D721Med (cell line): ENCODE measurements at regions not wholly inside any gene's neighbourhood (a gene's known extent, or its start where the extent isn't known, plus 50 kb on each side); places are given as distances from the start of the nearest gene placed in this dataset.

ENCODE experiments used
- DNase-seq: peaks from one replicate; pipeline ENCODE4 v3.0.0; 2011; ENCODE audit warnings: low spot score; ENCODE audit not compliant: insufficient read length
- FAIRE-seq: peaks from 2 replicates; lab custom pipeline; 2011; peaks lifted over from hg19 to GRCh38; lab: Jason Lieb, UNC
- TF ChIP-seq, protein P1 (sequence below): IDR thresholded peaks from 2 replicates; pipeline ENCODE4 v1.5.1; 2012; ENCODE audit warnings: mild to moderate bottlenecking, control low read depth; ENCODE audit not compliant: insufficient read depth; ENCODE audit errors: missing control alignments

DNA sequence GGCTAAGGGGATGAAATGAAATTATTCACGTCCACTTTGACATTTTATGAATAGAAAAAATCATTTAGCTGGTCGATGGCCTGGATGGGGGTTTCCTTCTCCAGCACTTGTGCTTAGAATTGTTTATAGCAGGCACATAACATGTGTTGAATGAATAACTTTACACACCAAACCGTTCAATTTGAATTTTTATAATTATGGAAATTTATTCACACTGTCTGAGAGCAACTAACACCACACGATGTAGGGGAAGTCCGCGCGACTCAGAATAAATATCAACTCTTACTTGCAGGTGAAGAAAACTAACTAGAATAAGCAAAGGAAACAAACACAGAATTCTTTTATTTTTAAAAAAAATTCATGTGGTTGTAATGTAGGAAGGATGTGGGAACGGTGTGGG is 81.3 kb downstream of the MINAR1 start:
- no peak for DNase-seq
- FAIRE-seq = no peak
- TF ChIP-seq, protein P1, sequence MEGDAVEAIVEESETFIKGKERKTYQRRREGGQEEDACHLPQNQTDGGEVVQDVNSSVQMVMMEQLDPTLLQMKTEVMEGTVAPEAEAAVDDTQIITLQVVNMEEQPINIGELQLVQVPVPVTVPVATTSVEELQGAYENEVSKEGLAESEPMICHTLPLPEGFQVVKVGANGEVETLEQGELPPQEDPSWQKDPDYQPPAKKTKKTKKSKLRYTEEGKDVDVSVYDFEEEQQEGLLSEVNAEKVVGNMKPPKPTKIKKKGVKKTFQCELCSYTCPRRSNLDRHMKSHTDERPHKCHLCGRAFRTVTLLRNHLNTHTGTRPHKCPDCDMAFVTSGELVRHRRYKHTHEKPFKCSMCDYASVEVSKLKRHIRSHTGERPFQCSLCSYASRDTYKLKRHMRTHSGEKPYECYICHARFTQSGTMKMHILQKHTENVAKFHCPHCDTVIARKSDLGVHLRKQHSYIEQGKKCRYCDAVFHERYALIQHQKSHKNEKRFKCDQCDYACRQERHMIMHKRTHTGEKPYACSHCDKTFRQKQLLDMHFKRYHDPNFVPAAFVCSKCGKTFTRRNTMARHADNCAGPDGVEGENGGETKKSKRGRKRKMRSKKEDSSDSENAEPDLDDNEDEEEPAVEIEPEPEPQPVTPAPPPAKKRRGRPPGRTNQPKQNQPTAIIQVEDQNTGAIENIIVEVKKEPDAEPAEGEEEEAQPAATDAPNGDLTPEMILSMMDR = no peak

DNA sequence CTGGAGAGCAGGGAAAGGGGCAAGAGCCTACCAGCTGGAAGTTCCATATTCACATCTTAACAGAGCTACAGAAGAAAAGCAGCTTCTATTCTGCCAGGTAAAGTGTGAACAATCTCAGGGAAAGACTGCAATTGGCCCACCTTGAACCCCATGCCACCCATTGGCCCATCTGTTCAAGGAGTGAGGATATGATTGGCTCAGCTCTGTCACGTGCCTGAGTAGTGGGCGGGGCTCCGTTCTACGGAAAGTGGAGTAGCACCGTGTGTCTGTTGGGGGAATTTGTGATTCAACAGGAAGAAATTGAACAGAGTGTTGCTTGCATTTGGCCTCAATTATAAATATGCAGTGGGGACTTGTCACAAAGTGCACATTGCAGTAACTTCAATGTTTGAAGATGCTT is 81.8 kb downstream of the MINAR1 start:
- TF ChIP-seq, protein P1 = no peak

GRCh38 chr15:79515300-79516027 is 83.3 kb downstream of the MINAR1 start:
- no peak for FAIRE-seq

More for the DNA sequence above, 81.8 kb downstream of the MINAR1 start:
- DNase-seq = no peak
- no peak for FAIRE-seq

DNA sequence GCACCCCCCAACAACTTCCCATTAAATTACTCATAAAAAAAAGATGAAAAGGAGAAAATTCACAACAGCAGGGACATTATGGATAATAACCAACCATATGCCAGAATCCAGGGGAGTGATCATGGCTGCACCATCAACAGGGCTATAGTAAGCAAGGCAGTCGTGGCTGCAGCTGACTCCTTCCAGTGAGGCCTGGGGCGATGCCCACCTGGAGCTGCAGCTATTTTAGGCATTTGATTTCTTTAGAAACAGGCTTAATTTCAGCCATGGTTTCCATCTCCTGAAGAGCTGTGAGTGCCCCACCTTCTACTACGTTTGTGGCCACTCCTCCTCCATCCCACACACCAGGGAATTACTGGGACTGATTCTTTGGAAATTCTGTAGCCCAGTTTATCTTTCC is 84.0 kb downstream of the MINAR1 start:
- FAIRE-seq (no peak), DNase-seq (no peak)

More at GRCh38 chr15:79515300-79516027, 83.3 kb downstream of the MINAR1 start:
- TF ChIP-seq, protein P1 = no peak
- no peak for DNase-seq

GRCh38 chr15:79516646-79517045 is 84.5 kb downstream of the MINAR1 start:
- TF ChIP-seq, protein P1 = no peak
- FAIRE-seq (no peak), DNase-seq (no peak)

More for the DNA sequence above, 84.0 kb downstream of the MINAR1 start:
- TF ChIP-seq, protein P1 = no peak

DNA sequence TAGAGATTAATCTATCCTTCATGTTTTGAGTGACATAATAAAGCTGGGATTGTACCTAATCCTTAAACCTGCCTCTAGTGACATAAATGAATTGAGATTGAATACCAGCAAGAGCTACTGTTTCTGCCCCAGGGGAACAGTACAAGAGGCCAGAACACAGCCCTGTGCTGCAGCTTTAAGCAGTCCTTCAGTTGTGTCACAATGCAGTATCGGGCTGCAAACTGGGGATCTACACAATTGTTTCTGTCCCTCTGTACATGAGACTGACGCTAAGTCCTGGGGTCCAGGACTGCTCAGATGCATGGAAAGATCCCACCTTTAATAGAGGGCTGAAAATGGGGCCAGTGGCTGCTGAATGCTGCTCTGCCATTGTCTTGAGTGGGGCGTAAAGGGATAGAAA is 87.5 kb downstream of the MINAR1 start:
- DNase-seq = peak; percentile 37
- TF ChIP-seq, protein P1 = no peak
- FAIRE-seq = peak; percentile 58

DNA sequence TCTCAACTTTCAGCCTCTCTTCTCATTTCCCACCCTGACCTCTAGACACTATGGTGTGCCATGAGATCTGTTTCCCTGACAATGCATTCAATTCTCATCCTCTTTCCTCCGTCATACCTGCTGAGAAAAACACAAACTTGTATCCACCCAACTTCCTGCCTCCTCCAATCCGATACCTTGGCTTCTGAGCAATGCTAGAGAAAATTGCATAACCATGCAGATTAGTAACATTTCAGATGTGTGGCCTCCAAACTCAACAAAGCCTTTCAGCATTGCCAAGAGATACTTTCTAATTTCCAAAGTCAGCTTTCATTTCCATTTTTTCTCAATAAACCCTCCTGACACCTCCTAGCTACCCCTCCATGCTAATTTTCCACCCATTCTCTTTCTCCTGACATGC is 88.5 kb downstream of the MINAR1 start:
- TF ChIP-seq, protein P1 = no peak
- no peak for FAIRE-seq
- DNase-seq = no peak
